Natural killer cell treated with Interleukin-12 subunit alpha and Interleukin-12 subunit beta and Interleukin-15 and Interleukin-18, amount 100 ng/mL, for 72 hours (primary cell): ENCODE measurements at regions not wholly inside any gene's neighbourhood (a gene's known extent, or its start where the extent isn't known, plus 50 kb on each side); places are given as distances from the start of the nearest gene placed in this dataset.
A peak's percentile ranks its signal among the peaks of the same experiment; 100 is the strongest.

Experiments used
- ATAC-seq, 2 donors: fragments of 150-1000 bp; cut with Tn5 transposase in 1 of 2; sonication (Bioruptor Pico), chemical (Tn5 transposase) in 1 of 2; 2 replicates each; pipeline ENCODE4 v1.10.0; 2021
- DNase-seq: peaks from one replicate; pipeline ENCODE4 v3.0.0; 2022; ENCODE audit warnings: low spot score
- H3K27ac Mint-ChIP-seq, 2 donors: 1 replicate in 1 of 2; 2 replicates in 1 of 2; pipeline ENCODE4 v1.8.0; 2022; ENCODE audit warnings: mixed read lengths in 2 of 2, mild to moderate bottlenecking in 1 of 2, moderate library complexity in 1 of 2
- H3K27me3 Mint-ChIP-seq, 2 donors: 1 replicate in 1 of 2; 2 replicates in 1 of 2; pipeline ENCODE4 v1.8.0; 2022; ENCODE audit warnings: mixed read lengths in 2 of 2
- H3K36me3 Mint-ChIP-seq: one replicate; pipeline ENCODE4 v1.8.0; 2022; ENCODE audit warnings: mixed read lengths
- H3K4me1 Mint-ChIP-seq, 2 donors: 1 replicate in 1 of 2; 2 replicates in 1 of 2; pipeline ENCODE4 v1.8.0; 2022; ENCODE audit warnings: low read depth in 2 of 2, mixed read lengths in 2 of 2, mild to moderate bottlenecking in 1 of 2
- H3K4me3 Mint-ChIP-seq: one replicate; pipeline ENCODE4 v1.8.0; 2022; ENCODE audit warnings: mixed read lengths
- H3K9me3 Mint-ChIP-seq: 2 replicates; pipeline ENCODE4 v1.8.0; 2022; ENCODE audit warnings: mixed read lengths

GRCh38 chr12:77334806-77335205 lies 269.4 kb upstream of the E2F7 start:
- Mint-ChIP-seq H3K4me3 (no peak overlapping the region), H3K36me3 (no peaks in the 10 kb centered on the region), H3K27me3 (no peaks in the 10 kb centered on the region), H3K27ac (no peak overlapping the region), H3K4me1 (no peaks in the 10 kb centered on the region), H3K9me3 (peaks cover 4% of the 10 kb centered on the region)
- DNase-seq (no peak), ATAC-seq (no peak)

GRCh38 chr12:77328326-77328725 lies 263.0 kb upstream of the E2F7 start:
- Mint-ChIP-seq H3K27ac (no peak overlapping the region), H3K27me3 (peaks cover 26 to 36% of the 10 kb centered on the region in 2 donors), H3K9me3 (no peaks in the 10 kb centered on the region), H3K4me1 (peaks cover 4 to 7% of the 10 kb centered on the region in 2 donors), H3K36me3 (peaks cover 9% of the 10 kb centered on the region), H3K4me3 (no peak overlapping the region)
- ATAC-seq = no peak
- no peak for DNase-seq

GRCh38 chr12:77325511-77326236 lies 260.3 kb upstream of the E2F7 start:
- ATAC-seq (peak in 1 of 2 donors; percentile 17), DNase-seq (no peak)
- H3K27me3 Mint-ChIP-seq = peaks cover 32 to 49% of the 10 kb centered on the region in 2 donors
- peaks cover 4 to 7% of the 10 kb centered on the region in 2 donors for H3K4me1 Mint-ChIP-seq
- peaks cover 9% of the 10 kb centered on the region for H3K36me3 Mint-ChIP-seq
- H3K27ac Mint-ChIP-seq = no peak overlapping the region
- peak overlapping the region; percentile 68 for H3K4me3 Mint-ChIP-seq
- H3K9me3 Mint-ChIP-seq = no peaks in the 10 kb centered on the region

- Mint-ChIP-seq H3K27ac (no peak overlapping the region), H3K36me3 (peaks cover 9% of the 10 kb centered on the region), H3K4me3 (no peak overlapping the region), H3K27me3 (peaks cover 32 to 49% of the 10 kb centered on the region in 2 donors), H3K9me3 (no peaks in the 10 kb centered on the region), H3K4me1 (peaks cover 4 to 7% of the 10 kb centered on the region in 2 donors)
- DNase-seq (no peak), ATAC-seq (peak; percentile 56 to 65)
Measured at GRCh38 chr12:77324763-77325468, 259.5 kb upstream of the E2F7 start.

- ATAC-seq = no peak
- H3K27ac Mint-ChIP-seq = no peak overlapping the region
- H3K36me3 Mint-ChIP-seq = peaks cover 9% of the 10 kb centered on the region
- DNase-seq = no peak
- H3K9me3 Mint-ChIP-seq = no peaks in the 10 kb centered on the region
- H3K4me1 Mint-ChIP-seq = peaks cover 4 to 7% of the 10 kb centered on the region in 2 donors
- H3K27me3 Mint-ChIP-seq = peaks cover 32 to 49% of the 10 kb centered on the region in 2 donors
- H3K4me3 Mint-ChIP-seq = no peak overlapping the region
Measured at GRCh38 chr12:77324416-77324762, 259.0 kb upstream of the E2F7 start.

- H3K4me1 Mint-ChIP-seq = peaks cover 4 to 7% of the 10 kb centered on the region in 2 donors
- ATAC-seq (no peak), DNase-seq (no peak)
- no peak overlapping the region for H3K27ac Mint-ChIP-seq
- H3K36me3 Mint-ChIP-seq = peaks cover 9% of the 10 kb centered on the region
- no peak overlapping the region for H3K4me3 Mint-ChIP-seq
- H3K9me3 Mint-ChIP-seq = no peaks in the 10 kb centered on the region
- H3K27me3 Mint-ChIP-seq = peaks cover 32 to 49% of the 10 kb centered on the region in 2 donors
Measured at GRCh38 chr12:77323788-77324415, 258.5 kb upstream of the E2F7 start.

GRCh38 chr12:77319166-77319565 lies 253.8 kb upstream of the E2F7 start:
- Mint-ChIP-seq H3K36me3 (no peaks in the 10 kb centered on the region), H3K9me3 (no peaks in the 10 kb centered on the region), H3K27me3 (peaks cover 13 to 21% of the 10 kb centered on the region in 2 donors), H3K4me3 (no peak overlapping the region), H3K4me1 (no peaks in the 10 kb centered on the region), H3K27ac (no peak overlapping the region)
- no peak for ATAC-seq
- DNase-seq = no peak

GRCh38 chr12:77315407-77315806 lies 250.0 kb upstream of the E2F7 start:
- ATAC-seq (no peak), DNase-seq (no peak)
- no peaks in the 10 kb centered on the region for H3K36me3 Mint-ChIP-seq
- no peaks in the 10 kb centered on the region for H3K27me3 Mint-ChIP-seq
- H3K4me1 Mint-ChIP-seq = no peaks in the 10 kb centered on the region
- no peak overlapping the region for H3K27ac Mint-ChIP-seq
- no peak overlapping the region for H3K4me3 Mint-ChIP-seq
- H3K9me3 Mint-ChIP-seq = no peaks in the 10 kb centered on the region

GRCh38 chr12:77314378-77315052 lies 249.1 kb upstream of the E2F7 start:
- DNase-seq (no peak), ATAC-seq (no peak)
- no peaks in the 10 kb centered on the region for H3K9me3 Mint-ChIP-seq
- no peaks in the 10 kb centered on the region for H3K4me1 Mint-ChIP-seq
- H3K27me3 Mint-ChIP-seq = no peaks in the 10 kb centered on the region
- no peak overlapping the region for H3K4me3 Mint-ChIP-seq
- no peaks in the 10 kb centered on the region for H3K36me3 Mint-ChIP-seq
- no peak overlapping the region for H3K27ac Mint-ChIP-seq

- H3K4me1 Mint-ChIP-seq = no peaks in the 10 kb centered on the region
- H3K4me3 Mint-ChIP-seq = no peak overlapping the region
Measured at GRCh38 chr12:77308056-77308455, 242.7 kb upstream of the E2F7 start.

GRCh38 chr12:77300811-77301210 lies 235.4 kb upstream of the E2F7 start:
- Mint-ChIP-seq H3K27ac (no peak overlapping the region), H3K9me3 (peaks cover 3% of the 10 kb centered on the region), H3K4me1 (no peaks in the 10 kb centered on the region), H3K27me3 (no peaks in the 10 kb centered on the region), H3K4me3 (no peak overlapping the region), H3K36me3 (no peaks in the 10 kb centered on the region)
- DNase-seq (no peak), ATAC-seq (no peak)

More at GRCh38 chr12:77308056-77308455, 242.7 kb upstream of the E2F7 start:
- Mint-ChIP-seq H3K36me3 (no peaks in the 10 kb centered on the region), H3K9me3 (peaks cover 4% of the 10 kb centered on the region), H3K27ac (no peak overlapping the region), H3K27me3 (no peaks in the 10 kb centered on the region)
- ATAC-seq (no peak), DNase-seq (no peak)

- no peak overlapping the region for H3K4me3 Mint-ChIP-seq
Measured at GRCh38 chr12:77299910-77300669, 234.7 kb upstream of the E2F7 start.

GRCh38 chr12:77299001-77299400 lies 233.6 kb upstream of the E2F7 start:
- no peak overlapping the region for H3K4me3 Mint-ChIP-seq
- H3K27ac Mint-ChIP-seq = no peak overlapping the region
- no peaks in the 10 kb centered on the region for H3K36me3 Mint-ChIP-seq
- no peaks in the 10 kb centered on the region for H3K4me1 Mint-ChIP-seq
- H3K27me3 Mint-ChIP-seq = no peaks in the 10 kb centered on the region
- ATAC-seq (no peak), DNase-seq (no peak)
- H3K9me3 Mint-ChIP-seq = peaks cover 7% of the 10 kb centered on the region

More at GRCh38 chr12:77299910-77300669, 234.7 kb upstream of the E2F7 start:
- Mint-ChIP-seq H3K27ac (no peak overlapping the region), H3K4me1 (no peaks in the 10 kb centered on the region), H3K9me3 (peaks cover 6% of the 10 kb centered on the region), H3K27me3 (no peaks in the 10 kb centered on the region), H3K36me3 (no peaks in the 10 kb centered on the region)
- ATAC-seq (no peak), DNase-seq (no peak)
